ENCODE measurements at regions not wholly inside any gene's neighbourhood (a gene's known extent, or its start where the extent isn't known, plus 50 kb on each side); places are given as distances from the start of the nearest gene placed in this dataset.

DNA sequence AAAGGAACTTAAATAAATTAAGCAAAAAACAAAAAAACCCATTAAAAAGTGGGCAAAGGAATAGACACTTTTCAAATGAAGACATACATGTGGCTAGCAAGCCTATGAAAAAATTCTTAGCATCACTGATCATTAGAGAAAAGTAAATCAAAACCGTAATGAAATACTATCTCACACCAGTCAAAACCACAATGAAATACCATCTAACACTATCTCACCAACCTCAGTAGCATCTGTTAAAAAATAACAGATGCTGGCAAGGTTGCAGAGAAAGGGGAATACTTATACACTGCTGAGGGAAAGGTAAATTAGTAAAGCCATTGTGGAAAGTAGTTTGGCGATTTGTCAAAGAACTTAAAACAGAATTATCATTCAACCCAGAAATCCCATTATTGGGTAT lies 381.1 kb downstream of the FLRT2 start:
- no peak for TF ChIP-seq RAD21 (conservative IDR thresholded peaks at IDR 0.05)
- TF ChIP-seq, protein P1, sequence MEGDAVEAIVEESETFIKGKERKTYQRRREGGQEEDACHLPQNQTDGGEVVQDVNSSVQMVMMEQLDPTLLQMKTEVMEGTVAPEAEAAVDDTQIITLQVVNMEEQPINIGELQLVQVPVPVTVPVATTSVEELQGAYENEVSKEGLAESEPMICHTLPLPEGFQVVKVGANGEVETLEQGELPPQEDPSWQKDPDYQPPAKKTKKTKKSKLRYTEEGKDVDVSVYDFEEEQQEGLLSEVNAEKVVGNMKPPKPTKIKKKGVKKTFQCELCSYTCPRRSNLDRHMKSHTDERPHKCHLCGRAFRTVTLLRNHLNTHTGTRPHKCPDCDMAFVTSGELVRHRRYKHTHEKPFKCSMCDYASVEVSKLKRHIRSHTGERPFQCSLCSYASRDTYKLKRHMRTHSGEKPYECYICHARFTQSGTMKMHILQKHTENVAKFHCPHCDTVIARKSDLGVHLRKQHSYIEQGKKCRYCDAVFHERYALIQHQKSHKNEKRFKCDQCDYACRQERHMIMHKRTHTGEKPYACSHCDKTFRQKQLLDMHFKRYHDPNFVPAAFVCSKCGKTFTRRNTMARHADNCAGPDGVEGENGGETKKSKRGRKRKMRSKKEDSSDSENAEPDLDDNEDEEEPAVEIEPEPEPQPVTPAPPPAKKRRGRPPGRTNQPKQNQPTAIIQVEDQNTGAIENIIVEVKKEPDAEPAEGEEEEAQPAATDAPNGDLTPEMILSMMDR (IDR thresholded peaks at IDR 0.05; ENCODE audit: poor library complexity, severe bottlenecking): no peak
- no peak for TF ChIP-seq SMC3 (conservative IDR thresholded peaks at IDR 0.05; ENCODE audit: poor library complexity)
- TF ChIP-seq POLR2AphosphoS5 (IDR thresholded peaks at IDR 0.05): no peak
- TF ChIP-seq, protein P2, sequence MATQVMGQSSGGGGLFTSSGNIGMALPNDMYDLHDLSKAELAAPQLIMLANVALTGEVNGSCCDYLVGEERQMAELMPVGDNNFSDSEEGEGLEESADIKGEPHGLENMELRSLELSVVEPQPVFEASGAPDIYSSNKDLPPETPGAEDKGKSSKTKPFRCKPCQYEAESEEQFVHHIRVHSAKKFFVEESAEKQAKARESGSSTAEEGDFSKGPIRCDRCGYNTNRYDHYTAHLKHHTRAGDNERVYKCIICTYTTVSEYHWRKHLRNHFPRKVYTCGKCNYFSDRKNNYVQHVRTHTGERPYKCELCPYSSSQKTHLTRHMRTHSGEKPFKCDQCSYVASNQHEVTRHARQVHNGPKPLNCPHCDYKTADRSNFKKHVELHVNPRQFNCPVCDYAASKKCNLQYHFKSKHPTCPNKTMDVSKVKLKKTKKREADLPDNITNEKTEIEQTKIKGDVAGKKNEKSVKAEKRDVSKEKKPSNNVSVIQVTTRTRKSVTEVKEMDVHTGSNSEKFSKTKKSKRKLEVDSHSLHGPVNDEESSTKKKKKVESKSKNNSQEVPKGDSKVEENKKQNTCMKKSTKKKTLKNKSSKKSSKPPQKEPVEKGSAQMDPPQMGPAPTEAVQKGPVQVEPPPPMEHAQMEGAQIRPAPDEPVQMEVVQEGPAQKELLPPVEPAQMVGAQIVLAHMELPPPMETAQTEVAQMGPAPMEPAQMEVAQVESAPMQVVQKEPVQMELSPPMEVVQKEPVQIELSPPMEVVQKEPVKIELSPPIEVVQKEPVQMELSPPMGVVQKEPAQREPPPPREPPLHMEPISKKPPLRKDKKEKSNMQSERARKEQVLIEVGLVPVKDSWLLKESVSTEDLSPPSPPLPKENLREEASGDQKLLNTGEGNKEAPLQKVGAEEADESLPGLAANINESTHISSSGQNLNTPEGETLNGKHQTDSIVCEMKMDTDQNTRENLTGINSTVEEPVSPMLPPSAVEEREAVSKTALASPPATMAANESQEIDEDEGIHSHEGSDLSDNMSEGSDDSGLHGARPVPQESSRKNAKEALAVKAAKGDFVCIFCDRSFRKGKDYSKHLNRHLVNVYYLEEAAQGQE (IDR thresholded peaks at IDR 0.05; ENCODE audit: borderline replicate concordance): no peak
- no peak for TF ChIP-seq EZH2 (IDR thresholded peaks at IDR 0.05; ENCODE audit: borderline replicate concordance, insufficient read depth, low read length, poor library complexity, severe bottlenecking)
